ENCODE measurements at regions not wholly inside any gene's neighbourhood (a gene's known extent, or its start where the extent isn't known, plus 50 kb on each side); places are given as distances from the start of the nearest gene placed in this dataset.

GRCh38 chr14:87628780-87629179 lies 364.2 kb downstream of the GALC start:
- TF ChIP-seq CTCF (IDR thresholded peaks at IDR 0.05) = no peak
- no peak for TF ChIP-seq POLR2A (IDR thresholded peaks at IDR 0.05)

All from body of pancreas (tissue), 4 donors.